HG02623 (cell line): ENCODE measurements at regions not wholly inside any gene's neighbourhood (a gene's known extent, or its start where the extent isn't known, plus 50 kb on each side); places are given as distances from the start of the nearest gene placed in this dataset.

Experiments
- ATAC-seq: cut with Tn5 transposase; IDR thresholded peaks from one replicate; pipeline ENCODE4 v1.9.1; 2021; ENCODE audit warnings: moderate library complexity; ENCODE audit not compliant: unreplicated experiment

GRCh38 chr10:60443346-60443745 is 53.7 kb upstream of the ANK3 start:
- no peak for ATAC-seq

GRCh38 chr10:60441515-60441914 is 51.8 kb upstream of the ANK3 start:
- no peak for ATAC-seq

- ATAC-seq, result no peak
Measured at GRCh38 chr10:60439641-60440040, 50.0 kb upstream of the ANK3 start.
